ENCODE measurements at regions not wholly inside any gene's neighbourhood (a gene's known extent, or its start where the extent isn't known, plus 50 kb on each side); places are given as distances from the start of the nearest gene placed in this dataset.

- DNase-seq: no peak
Observed at GRCh38 chr15:29490747-29491471, 221.3 kb upstream of the NSMCE3 start.

GRCh38 chr15:29480949-29481348, 211.3 kb upstream of the NSMCE3 start:
- DNase-seq: no peak

DNA sequence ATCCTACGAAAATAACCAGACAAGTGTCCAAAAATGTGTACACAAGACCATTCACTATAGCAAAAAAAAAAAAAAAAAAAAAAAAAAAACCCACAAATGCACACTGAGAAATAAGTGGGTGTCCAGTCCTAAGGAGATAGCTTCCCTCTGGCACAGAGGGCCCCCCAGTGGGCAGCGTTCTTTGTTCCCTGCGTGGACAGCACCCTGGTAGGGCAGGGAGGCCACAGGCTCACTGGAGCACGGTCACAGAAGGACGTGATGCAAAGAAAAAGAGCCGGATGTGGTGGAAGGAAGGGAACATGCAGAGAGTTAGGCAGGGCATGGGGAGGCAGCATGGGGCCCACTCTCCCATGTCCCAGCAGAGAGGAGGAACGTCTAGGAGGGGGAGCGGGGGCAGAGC, 210.7 kb upstream of the NSMCE3 start:
- DNase-seq: no peak

GRCh38 chr15:29477256-29477655, 207.6 kb upstream of the NSMCE3 start:
- DNase-seq: no peak

DNA sequence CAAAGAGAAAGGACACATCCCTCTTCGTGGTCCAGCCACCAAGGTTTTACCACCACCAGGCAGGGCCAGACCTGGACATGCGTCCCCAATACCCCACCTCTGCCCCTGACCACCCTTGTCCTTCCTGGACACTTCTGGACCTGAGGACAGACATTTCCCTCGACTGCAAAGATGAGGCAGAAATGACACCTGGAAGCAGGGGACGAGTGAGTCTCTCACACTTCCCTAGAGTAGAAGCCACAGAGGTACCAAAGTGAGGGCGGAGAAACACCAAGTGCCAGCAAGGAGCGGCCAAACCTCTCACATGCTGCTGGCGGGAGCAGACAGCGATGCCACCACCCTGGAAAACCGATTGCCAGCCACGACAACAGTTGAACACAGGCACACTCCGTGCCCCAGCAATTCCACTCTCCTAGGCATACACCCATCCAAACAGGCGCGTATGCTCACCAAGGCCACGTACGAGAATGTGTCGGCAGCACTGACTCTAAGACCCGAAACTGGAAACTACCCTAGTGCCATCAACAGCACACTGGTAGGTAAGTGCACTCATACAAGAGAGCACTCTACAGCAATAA, 207.0 kb upstream of the NSMCE3 start:
- DNase-seq: no peak

DNA sequence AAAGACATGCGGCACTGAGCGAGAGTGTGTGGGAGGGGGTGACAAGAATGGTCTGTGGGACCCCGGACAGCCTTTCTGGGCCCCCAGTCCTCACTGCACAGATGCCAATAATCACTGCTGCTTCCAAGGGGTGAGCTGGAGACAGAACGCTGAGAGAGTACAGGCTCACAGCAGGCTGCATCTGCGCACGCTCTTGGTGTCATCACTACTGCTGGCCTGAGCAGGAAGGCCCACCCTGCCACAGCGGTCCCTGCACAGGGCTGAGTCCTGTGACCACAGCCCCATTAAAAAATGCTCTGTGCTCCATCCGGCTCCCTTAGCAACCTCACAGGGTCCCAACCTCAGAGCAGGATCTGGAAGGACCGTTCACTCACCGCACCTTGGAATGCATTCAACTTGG, 205.5 kb upstream of the NSMCE3 start:
- DNase-seq: no peak

- DNase-seq: no peak
Observed at GRCh38 chr15:29473621-29474105, 204.0 kb upstream of the NSMCE3 start.

- no peak for DNase-seq
Observed at GRCh38 chr15:29472901-29473445, 203.4 kb upstream of the NSMCE3 start.

DNA sequence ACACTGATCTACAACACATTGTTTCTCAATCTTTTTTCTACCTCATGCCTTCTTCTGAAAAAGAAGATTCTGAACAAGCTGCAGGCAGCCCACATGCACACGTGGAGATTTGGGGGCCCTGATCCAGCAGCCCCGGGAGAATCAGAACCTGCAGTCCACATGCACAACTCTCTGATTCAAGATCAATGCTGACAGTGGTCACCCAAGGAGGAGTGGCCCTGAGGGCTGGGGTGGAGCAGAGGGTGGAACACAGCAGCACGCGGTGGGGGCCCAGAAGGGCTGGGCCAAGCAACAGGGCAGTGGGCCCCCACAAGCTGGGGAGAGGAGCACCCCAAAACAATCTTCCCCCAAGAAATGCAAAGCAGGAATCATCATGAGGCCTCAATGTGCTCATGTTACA, 202.1 kb upstream of the NSMCE3 start:
- no peak for DNase-seq

DNA sequence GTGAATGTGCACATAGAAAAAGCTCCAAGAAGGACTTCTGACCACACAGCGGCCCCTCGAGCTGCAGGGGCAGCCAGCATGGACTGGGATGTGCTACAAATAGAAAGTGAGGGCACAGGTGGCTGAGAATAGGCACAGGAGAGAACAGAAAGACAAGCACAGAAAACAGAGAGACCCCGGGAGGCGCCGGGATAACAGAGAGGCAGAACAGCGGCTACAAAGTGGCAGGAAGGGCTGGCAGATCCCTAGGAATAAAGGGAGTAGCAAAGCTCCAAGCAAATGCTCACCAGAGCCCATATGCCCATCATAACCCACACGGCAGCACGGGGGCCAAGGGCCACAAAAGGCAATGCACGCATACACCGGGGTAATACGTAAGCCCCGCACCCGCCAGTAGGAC, 201.7 kb upstream of the NSMCE3 start:
- DNase-seq: no peak

DNA sequence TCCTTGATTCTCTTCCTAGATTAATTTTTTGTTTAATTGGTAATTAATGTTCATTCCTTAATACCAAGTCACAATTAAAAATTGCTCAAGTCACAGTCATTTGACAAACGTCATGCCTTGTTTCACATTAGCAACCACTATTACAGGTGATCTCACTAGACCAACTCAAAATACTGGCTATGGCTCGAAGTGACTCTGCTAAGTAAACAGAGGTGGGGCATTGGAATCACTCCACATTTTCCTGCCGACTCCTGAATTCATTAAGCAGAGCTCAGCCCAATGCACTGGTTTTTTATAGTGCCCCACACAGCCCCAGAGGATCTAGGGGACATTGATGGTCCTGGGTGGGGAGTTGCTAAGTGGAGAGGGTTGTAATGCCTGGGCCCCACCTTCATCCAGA, 201.2 kb upstream of the NSMCE3 start:
- no peak for DNase-seq

DNA sequence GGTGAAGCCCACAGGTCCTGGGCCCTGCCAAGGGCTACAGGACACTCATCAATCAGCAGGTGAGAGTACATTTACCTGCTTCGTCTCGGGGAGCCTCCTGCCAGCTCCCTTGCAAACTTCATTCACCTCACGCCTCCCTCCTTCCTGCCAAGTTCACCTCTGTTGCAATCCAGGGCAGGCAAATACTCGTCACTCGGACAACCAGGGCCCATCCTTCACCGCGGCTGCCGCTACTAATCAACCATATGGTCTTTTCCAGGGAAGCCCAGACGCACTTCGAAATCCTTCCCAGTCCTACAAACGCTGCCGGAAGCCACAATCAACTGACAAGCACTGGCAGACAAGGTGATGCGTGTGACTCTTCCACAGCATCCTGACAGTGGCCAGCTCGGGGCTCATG, 200.7 kb upstream of the NSMCE3 start:
- DNase-seq: no peak

- DNase-seq: no peak
Observed at GRCh38 chr15:29468899-29469298, 199.3 kb upstream of the NSMCE3 start.

- DNase-seq: no peak
Observed at GRCh38 chr15:29467091-29467490, 197.5 kb upstream of the NSMCE3 start.

- no peak for DNase-seq
Observed at GRCh38 chr15:29466292-29466691, 196.7 kb upstream of the NSMCE3 start.

DNA sequence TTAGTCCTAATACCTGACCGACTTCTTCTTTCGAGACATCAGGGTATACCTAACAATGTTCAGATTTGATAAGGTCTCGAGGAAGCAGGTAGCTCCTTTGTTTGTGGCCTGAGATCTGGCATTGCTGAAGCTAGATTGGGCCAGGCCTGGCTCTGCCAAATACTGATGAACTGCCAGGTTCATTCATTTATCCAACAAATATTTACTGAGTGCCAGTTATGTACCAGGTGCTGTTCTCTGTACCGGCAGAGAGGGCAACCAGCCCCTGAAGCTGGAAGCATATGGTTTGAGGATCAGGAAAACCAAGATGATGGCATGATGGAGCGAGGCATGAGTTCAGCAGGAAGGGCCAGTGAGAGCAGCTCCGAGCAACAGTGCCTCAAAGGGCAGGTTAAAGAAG, 196.2 kb upstream of the NSMCE3 start:
- DNase-seq: no peak

GRCh38 chr15:29465196-29465595, 195.6 kb upstream of the NSMCE3 start:
- DNase-seq: no peak

- DNase-seq: no peak
Observed at GRCh38 chr15:29461877-29462276, 192.3 kb upstream of the NSMCE3 start.

DNA sequence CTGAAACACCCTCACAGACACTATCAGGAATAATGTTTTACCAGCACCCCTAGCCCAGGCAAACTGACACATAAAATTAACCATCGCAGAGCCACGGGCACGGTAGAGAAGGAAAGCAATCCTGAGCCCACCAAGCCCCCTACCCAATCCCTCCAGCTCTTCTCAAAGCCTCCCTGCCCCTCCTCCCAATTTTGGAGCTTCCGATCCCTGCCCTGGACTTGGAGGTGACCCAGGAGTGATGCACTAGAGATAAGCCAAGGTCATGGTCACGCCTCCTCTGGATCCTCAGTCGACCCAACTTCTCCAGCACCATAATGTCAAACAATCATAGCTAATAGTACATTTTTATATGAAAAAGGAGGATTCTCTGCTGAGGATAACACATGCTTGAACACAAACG, 188.7 kb upstream of the NSMCE3 start:
- no peak for DNase-seq

- DNase-seq: no peak
Observed at GRCh38 chr15:29457729-29458128, 188.1 kb upstream of the NSMCE3 start.

GRCh38 chr15:29456964-29457363, 187.3 kb upstream of the NSMCE3 start:
- no peak for DNase-seq

- no peak for DNase-seq
Observed at GRCh38 chr15:29456255-29456654, 186.6 kb upstream of the NSMCE3 start.

DNA sequence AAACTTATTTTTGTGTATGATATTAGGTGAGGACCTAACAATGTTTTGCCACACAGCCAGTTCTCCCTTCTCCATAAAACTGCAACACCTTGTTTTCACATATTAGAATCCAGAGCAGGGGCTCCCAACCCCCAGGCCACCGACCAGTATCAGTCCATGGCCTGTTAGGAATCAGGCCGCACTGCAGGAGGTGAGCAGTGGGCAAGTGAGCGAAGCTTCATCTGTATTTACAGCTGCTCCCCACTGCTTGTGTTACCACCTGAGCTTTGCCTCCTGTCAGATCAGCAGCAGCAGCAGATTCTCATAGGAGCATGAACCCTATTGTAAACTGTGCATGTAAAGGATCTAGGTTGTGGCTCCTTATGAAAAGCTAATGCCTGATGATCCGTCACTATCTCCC, 185.9 kb upstream of the NSMCE3 start:
- no peak for DNase-seq

DNA sequence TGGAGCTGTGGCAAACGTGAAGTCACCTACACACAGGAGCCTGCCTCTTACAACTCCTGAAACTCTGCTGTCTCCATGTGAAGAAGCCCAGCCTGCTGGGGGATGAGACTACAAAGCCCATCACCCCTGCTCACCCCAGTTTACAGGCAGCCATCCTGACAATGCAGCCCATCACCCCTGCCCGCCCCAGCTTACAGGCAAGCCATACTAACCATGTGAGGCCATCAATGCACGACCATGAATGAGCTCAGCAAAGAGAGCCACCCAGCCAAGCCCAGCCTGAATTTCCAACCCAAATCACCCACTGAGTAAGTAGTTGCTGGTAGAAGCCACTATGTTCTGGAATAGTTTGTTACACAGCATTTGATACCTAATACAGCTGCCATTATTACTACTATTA, 185.4 kb upstream of the NSMCE3 start:
- DNase-seq: no peak

DNA sequence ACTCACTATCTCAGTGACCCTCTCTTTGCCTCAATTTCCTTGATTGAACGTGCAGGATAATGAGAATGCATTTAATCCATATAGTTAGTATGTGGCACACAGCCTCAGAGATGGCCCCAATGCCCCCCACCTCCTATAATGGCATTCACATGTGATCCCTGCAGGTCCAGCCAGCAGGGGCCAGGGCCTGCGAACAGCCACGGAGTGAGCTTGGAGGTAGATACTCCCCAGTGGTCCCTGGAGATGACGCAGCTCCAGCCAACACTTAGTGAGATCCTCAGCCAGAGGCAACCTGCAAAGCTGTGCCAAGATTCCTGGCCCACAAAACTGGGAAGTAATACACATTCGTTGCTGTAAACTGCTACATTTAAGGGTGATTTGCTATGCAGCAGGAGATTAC, 184.9 kb upstream of the NSMCE3 start:
- no peak for DNase-seq

Measured in left hindlimb (tissue), 1 donor.